GM13976 (cell line): ENCODE measurements at regions not wholly inside any gene's neighbourhood (a gene's known extent, or its start where the extent isn't known, plus 50 kb on each side); places are given as distances from the start of the nearest gene placed in this dataset.

Experiments
- DNase-seq: peaks from one replicate; pipeline ENCODE4 v3.0.0; 2012; ENCODE audit warnings: low spot score
- in situ Hi-C: fragments of 300-500 bp; cut with MboI; formaldehyde crosslinking; loops from one replicate; pipeline ENCODE4 v1.12.0; 2022; ENCODE audit warnings: low sequenced_read_pairs, mixed read lengths, inconsistent platforms; ENCODE audit not compliant: unreplicated experiment
- TF ChIP-seq, protein P1 (sequence below): IDR thresholded peaks from 2 replicates; pipeline ENCODE4 v1.5.1; 2012; ENCODE audit warnings: borderline replicate concordance, mild to moderate bottlenecking; ENCODE audit not compliant: insufficient read depth; ENCODE audit errors: extremely low read depth, missing control alignments, control extremely low read depth

DNA sequence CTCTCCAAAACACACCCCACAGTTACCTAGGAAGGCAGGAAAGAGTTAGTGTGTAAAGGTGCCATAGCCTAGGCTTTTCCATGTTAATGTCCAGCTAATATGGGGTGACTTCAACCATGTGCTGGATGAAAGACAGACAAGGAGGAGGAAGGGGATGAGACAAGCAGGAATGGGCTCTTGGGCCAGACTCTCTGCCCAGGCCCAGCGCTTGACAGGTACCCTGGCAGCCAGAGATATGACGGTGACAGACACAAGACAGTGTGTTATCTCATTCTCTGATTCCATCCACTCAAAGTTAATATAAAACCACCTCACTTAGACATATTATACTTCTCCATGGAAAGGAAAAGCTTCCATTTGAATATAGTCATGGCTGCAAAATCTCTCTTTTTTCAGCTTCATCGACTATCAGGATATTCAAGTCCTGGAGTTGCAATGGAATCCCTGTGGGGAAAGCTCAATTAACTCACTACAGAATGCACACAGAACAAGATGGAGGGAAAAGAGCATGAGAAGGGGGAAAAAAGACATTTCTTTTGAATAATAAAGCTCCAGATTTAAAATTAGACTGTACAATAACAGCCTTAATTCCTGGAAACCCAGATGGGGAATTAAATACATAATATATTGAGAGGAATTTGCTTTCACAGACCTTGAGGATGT lies 596.7 kb downstream of the TOX3 start:
- in situ Hi-C loops: no loop called here
- TF ChIP-seq, protein P1, sequence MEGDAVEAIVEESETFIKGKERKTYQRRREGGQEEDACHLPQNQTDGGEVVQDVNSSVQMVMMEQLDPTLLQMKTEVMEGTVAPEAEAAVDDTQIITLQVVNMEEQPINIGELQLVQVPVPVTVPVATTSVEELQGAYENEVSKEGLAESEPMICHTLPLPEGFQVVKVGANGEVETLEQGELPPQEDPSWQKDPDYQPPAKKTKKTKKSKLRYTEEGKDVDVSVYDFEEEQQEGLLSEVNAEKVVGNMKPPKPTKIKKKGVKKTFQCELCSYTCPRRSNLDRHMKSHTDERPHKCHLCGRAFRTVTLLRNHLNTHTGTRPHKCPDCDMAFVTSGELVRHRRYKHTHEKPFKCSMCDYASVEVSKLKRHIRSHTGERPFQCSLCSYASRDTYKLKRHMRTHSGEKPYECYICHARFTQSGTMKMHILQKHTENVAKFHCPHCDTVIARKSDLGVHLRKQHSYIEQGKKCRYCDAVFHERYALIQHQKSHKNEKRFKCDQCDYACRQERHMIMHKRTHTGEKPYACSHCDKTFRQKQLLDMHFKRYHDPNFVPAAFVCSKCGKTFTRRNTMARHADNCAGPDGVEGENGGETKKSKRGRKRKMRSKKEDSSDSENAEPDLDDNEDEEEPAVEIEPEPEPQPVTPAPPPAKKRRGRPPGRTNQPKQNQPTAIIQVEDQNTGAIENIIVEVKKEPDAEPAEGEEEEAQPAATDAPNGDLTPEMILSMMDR: no peak
- no peak for DNase-seq

DNA sequence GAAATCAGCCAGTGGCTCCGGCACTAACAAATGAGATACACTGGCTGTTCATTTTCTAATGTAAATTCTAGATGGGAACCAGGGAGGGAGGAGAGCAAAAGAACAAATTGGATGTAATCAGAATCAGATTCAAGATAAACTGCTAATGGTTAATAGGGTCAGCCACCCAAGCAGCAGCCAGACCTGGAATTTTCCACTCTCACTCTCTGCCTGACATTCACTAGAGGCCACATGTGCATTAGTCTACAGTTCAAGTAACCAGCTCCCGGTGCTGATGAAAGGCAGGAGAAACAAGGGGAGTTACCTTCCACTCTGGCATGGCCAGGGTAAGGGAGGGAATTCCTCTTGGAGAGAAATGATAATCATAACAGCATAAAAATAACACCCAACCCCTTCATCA lies 597.7 kb downstream of the TOX3 start:
- in situ Hi-C loops: no loop called here
- TF ChIP-seq, protein P1: no peak
- DNase-seq: no peak

DNA sequence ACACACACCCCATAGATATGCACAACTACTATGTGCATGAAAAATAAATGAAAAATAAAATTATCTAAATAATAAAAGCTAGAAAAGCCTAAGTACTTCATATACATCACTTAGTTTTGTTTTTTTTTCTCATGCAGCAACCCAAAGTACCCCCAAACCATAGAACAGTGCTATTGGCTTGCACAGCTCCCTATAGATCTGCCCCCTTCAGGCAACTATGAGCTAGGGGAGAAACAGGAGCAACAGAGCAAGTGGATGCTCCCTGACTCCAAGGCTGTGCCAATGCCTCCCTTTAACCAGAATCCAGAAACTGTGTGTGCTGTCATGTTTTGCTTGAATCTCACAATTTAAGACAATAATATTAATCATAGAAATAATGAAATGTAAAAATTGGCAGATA lies 605.5 kb downstream of the TOX3 start:
- in situ Hi-C loops: no loop called here
- DNase-seq: no peak
- TF ChIP-seq, protein P1: no peak

DNA sequence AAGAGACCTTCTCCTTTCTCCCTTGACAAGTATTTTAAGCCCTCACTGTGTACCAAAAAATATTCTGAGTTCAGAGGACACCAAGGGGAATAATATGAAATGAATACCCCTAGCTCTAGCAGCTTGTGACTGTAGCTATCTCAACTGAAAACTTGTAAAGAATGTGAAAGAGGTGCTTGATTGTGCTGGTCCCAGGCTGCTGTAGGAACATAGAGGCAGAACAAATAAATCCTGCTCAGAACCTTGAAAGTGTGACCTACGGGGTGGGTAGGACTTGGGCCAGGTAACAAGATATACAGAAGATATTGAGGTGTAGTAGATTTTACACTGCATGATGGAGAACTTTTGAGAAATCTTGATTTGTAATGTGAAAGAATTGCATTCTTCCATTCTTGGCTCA lies 606.8 kb downstream of the TOX3 start:
- no peak for DNase-seq

DNA sequence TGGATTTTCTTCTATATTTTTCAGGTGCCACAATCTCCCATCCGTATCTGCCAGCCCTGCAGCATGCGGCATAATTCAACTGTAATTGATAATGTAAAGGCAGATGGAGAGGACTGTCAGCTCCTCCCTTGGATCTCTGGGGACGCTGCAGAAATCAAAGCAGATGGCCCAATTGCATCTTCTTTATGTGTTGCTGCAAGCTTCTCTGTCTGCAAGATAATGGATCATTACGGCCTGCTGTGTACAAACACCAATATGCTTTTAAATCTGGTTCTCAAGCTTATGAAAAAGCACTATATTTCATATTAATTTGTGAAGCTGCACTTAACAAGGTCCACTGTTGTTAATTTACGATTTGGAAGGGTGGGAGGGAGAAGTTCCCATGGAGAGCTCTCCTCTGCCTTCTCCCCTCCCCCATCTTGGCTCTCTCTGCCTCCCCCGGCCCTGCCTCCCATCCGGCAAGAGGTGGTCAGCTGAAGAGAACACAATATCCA lies 607.5 kb downstream of the TOX3 start:
- TF ChIP-seq, protein P1: no peak
- in situ Hi-C loops: no loop called here
- no peak for DNase-seq

More for the DNA sequence above, 606.8 kb downstream of the TOX3 start:
- in situ Hi-C loops: no loop called here
- TF ChIP-seq, protein P1: no peak

DNA sequence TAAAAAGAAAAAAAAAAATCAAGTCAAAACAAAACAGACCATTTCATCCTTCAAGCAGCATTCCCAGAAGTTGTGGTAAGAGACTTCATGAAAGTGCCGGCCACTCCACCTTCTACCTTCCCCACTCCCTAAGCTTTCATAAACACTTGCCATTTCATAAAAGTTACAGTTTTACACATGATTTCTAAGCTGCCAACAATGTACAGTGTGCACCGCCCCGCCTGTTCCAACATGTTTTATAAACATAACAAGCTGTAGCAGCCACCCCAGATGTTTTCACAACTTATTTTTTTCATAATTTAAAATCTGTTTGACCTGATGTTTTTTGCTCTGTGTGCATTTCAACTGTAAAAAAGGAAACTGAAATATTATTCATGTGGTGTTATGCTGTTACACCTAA lies 608.1 kb downstream of the TOX3 start:
- TF ChIP-seq, protein P1: no peak
- no peak for DNase-seq
- in situ Hi-C loops: no loop called here
